ENCODE measurements at regions not wholly inside any gene's neighbourhood (a gene's known extent, or its start where the extent isn't known, plus 50 kb on each side); places are given as distances from the start of the nearest gene placed in this dataset.
"Not testable (repeated sequence)": the region's sequence is repeated elsewhere in the genome, so short reads cannot be mapped to it uniquely, and the experiment has no call there.

GRCh38 chr14:45796006-45796405 lies 543.0 kb upstream of the MIS18BP1 start:
- TF ChIP-seq CTCF (conservative IDR thresholded peaks at IDR 0.05; ENCODE audit: low read depth, low read length); EZH2 (IDR thresholded peaks at IDR 0.05; ENCODE audit: borderline replicate concordance, low read depth, low read length, poor library complexity, severe bottlenecking): not testable (repeated sequence)

Data from A673 (cell line).